HL-60 (cell line): ENCODE measurements at regions not wholly inside any gene's neighbourhood (a gene's known extent, or its start where the extent isn't known, plus 50 kb on each side); places are given as distances from the start of the nearest gene placed in this dataset.

Experiments
- CTCF ChIP-seq: IDR thresholded peaks from one replicate; pipeline ENCODE4 v1.5.1; 2011; ENCODE audit warnings: low read length, control low read depth, inconsistent platforms; ENCODE audit not compliant: insufficient read depth
- POLR2AphosphoS5 ChIP-seq: IDR thresholded peaks from 2 replicates; pipeline ENCODE4 v1.6.1; 2012; ENCODE audit warnings: low read depth

GRCh38 chr5:91297994-91298393 is 85.1 kb downstream of the ARRDC3 start:
- TF ChIP-seq CTCF (no peak), POLR2AphosphoS5 (no peak)
